GM18499 (cell line): ENCODE measurements at regions not wholly inside any gene's neighbourhood (a gene's known extent, or its start where the extent isn't known, plus 50 kb on each side); places are given as distances from the start of the nearest gene placed in this dataset.
"Not testable (repeated sequence)": the region's sequence is repeated elsewhere in the genome, so short reads cannot be mapped to it uniquely, and the experiment has no call there.

ENCODE experiments used
- ATAC-seq: cut with Tn5 transposase; IDR thresholded peaks from one replicate; pipeline ENCODE4 v1.9.1; 2021; ENCODE audit warnings: moderate number of reproducible peaks; ENCODE audit not compliant: insufficient read depth, unreplicated experiment

DNA sequence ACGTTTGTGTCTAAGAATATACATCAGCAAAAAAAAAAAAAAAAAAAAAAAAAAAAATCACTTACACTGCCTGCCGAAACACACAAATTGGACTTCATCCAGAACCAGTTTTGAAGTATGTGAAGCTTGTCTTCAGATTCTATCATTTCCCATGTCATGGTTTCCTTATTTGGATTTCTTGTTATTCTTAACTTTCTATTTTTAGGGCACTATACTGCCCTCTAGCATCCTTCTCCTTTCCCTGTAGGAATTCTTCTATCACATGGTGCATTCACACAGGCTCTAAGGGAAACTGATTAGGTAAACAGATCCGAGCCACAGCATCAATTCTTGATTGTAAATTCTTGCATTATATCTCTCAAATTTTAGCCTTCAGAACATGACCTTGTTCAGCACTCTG is 1507.5 kb downstream of the OLFM4 start:
- ATAC-seq, result no peak

DNA sequence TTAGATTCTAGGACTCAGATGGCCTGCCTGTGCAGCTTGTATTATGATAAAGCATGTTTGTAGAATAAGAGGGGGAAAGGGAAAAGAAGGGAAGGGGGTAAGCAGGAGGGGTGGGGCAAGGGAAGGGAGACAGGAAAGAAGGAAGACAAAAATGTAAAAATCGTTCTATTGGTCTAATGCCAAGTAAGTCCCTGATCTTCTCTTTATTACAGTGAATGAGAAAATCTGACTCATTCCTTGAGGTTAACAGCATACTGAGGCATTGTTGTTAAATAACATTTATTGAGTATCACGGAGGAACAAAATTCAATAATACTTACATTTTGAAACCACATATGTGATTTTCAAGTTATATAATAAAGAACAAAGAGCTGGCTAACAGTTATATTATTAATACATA is 1534.7 kb downstream of the OLFM4 start:
- no peak for ATAC-seq

DNA sequence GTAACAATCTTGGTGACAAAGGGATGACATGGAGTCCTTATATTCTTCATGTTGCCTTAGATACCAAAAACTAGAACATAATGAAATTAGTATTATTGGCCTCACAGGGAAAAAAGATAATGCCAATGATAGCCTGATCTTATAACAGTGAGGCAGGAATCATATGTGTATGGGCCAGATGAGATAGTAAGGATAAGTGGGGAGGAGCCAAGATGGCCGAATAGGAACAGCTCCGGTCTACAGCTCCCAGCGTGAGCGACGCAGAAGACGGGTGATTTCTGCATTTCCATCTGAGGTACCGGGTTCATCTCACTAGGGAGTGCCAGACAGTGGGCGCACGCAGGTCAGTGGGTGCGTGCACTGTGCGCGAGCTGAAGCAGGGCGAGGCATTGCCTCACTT is 1543.4 kb downstream of the OLFM4 start:
- ATAC-seq, result not testable (repeated sequence)

DNA sequence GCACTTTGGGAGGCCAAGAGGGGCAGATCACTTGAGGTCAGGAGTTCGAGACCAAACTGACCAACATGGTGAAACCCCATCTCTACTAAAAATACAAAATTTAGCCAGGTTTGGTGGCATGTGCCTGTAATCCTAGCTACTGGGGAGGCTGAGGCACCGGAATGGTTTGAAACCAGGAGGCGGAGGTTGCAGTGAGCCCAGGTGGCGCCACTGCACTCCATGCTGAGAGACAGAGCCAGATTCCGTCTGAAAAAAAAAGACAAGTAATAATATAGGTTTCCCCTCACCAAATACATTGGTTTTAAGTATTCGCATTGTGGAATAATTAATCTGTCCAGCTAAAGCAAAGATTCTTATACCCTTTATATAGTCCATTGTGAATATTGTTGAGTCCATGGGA is 1544.6 kb downstream of the OLFM4 start:
- no peak for ATAC-seq

DNA sequence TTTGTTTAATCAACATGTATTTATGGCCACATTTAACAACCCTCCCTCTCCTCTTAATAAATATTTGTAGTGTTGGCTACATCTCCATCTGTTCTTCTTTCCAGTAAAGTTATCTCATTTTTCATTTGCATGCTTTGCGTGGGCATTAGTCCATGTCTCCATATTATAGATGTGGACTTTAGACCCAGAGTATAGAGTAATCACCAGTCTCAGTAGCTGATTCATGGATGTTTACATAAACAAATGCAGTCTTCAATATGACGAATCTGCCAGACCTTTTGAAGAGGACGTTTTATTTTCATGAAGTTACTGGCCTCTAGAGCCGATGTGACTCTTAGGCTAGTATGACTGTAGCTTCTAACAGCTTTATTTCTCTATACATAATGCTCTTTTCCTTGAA is 1546.2 kb downstream of the OLFM4 start:
- ATAC-seq, result no peak

DNA sequence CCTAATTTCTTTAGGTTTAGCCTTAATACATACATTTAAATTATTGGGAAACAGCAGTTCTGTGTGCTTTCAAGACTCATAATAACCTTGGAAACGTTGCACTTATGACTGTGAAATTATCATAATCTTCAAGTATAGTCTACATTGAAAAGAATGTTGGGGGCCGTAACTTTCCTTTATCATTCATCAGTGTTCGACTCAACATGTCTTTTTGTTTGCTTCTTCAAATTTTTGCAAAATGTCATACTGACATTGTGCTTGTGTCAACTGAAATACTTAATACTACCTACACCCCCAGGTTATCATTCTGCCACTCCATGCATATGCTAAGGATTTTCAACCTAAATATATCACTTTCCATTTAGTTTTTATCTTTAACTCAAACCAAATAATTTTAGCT is 1562.9 kb downstream of the OLFM4 start:
- ATAC-seq, result no peak

DNA sequence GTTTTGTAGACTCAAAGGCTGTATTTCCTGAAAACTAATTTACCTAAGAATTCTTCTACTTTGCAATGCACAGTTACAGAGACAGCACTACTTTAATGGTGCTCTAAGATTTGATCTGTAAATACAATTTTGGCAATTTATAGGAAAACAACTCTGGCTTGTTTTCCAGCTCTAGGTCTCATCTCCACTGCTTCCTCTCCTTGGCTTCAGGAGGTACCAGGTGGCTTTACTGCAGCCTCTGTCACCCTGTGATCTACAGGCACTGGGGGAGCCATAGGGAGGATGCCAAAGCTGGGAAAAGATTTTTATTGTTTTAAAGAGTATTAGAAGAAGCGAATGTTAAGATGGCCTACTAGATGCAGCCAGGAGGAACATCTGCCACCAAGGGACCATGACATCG is 1563.6 kb downstream of the OLFM4 start:
- no peak for ATAC-seq

DNA sequence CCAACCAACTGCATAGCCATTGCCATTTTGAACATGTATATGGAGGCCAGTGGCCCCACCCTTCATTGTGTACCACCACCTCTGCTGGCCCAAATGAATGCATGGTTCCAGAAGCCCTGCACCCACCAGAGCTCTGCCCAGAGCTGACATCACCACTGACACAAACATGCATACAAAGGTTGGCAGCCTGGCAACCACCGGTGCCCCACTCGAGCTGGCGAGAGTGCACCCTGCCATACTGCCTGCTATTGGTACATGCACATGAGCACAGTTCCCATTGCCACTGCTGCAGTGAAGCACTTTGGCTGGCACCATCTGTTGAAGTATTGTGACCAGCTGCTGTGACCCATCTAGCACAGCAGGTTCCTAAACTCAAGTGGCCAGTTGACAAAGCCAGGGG is 1564.9 kb downstream of the OLFM4 start:
- ATAC-seq, result no peak

DNA sequence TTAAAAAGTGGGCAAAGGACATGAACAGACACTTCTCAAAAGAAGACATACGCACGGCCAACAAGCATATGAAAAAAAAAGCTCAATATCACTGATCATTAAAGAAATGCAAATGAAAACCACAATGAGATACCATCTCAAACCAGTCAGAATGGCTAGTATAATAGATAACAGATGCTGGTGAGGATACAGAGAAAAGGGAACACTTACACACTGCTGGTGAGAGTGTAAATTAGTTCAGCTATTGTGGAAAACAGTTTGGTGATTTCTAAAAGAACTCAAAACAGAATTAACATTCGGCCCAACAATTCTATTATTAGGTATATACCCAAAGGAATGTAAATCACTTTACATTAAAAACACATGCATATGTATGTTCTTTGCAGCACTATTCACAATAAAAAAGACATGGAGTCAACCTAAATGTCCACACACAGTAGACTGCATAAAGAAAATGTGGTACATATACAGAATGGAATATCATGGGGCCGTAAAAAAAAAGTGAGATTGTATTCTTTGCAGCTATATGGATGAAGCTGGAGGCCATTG is 1569.0 kb downstream of the OLFM4 start:
- no peak for ATAC-seq

DNA sequence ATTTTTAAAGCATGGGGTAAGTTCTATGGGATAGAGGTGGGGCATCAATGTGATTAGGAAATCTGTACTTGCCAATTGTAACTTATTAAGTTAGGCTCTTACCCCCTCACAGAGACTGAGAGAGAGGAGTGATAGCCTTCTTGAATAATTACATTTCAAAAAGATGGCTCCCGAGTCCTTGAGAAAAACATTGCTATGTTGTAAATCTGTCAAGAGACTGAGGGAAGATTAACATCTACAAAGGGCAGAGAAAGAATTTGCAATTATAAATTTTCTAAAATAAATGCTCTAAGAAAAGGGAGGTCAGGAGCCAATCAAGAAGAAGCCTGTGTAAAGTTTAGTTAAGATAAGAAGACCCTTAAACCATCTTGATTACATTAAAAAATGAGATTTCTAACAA is 1570.8 kb downstream of the OLFM4 start:
- ATAC-seq, result no peak

DNA sequence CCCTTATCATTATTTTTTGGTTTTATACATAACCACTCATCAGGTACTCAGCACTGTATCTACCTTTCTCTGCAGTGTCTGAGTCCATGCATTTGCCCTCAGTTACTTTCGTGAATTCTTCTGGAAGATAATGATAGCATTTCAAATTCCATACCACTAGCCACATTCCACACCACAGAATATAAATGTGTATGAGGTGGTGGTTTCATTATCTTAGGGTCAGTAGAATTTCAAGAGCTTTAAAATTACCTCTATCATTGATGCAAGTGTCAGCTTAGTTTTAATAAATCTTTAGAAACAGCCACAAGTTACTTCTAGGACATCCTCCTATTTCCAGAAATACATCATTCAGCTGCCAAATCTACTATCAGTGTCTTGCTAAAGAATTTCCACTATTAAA is 1578.3 kb downstream of the OLFM4 start:
- ATAC-seq, result no peak

DNA sequence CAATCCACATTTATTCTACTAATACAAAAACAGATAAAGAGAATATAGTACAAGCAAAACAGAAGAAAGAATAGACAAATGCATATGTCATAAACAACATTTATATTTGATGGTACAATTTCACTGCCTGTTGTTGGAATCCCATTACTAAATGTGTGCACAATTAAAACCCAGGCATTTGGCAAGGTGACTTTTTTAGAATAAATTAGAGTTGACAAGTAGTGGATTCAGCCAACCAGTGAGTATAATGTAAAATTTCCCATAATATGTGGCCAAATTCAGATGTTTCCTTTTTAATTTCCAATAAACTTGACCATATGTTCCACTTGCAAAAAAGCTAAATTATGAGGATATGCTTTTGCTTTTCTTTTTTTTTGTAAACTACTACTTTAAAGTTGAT is 1578.8 kb downstream of the OLFM4 start:
- ATAC-seq, result no peak

DNA sequence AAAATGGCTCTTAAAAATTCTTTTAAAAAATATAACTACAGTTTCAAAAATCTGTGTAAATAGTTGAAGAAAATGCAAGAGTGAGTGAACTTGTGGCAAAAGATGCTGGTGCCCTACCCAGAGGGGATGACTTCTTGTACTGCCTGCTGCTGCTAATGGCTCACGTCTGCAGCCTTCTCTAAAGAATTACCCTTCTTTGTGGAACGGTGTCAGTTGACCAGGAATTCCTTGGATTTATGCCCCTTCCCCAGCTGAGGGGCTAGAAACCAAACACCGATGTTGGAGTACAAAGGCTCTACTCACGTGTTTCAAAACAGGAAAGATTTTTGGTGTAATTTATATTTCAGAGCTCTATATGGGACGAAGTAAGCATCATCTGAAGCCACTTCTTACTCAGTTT is 1582.8 kb downstream of the OLFM4 start:
- no peak for ATAC-seq

DNA sequence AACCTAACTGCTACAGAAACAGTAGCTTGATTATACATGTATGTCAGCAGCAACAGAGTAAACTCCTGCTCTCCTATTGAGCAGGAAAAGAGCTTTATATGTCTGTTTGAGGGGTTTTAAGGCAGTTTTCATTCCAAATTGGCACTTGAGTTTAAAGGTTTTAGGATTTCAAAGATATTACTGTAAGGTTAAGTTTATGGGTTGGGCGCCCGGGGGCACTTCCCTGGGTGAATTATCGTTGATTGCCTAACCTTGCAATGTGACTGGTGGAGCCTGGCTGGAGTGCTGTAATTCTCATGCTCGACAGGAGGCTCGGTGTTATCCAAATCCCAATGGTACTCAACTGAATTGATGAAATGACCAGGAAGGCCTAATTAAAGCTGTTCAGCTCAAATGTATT is 1586.1 kb downstream of the OLFM4 start:
- no peak for ATAC-seq

DNA sequence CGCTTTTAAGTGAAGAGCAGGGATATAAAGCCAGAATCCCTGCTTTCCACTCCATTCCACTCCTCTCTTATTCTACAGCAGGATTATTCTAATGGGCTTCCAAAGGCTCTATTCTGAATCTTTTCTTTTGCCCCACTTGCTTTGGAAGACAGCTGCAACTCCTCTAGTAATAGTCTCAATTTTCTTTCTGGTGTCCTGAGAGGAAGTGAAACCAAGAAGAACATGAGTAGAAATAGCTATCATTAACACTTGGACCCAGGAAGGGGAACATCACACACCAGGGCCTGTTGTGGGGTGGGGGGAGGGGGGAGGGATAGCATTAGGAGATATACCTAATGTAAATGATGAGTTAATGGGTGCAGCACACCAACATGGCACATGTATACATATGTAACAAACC is 1597.9 kb downstream of the OLFM4 start:
- not testable (repeated sequence) for ATAC-seq

DNA sequence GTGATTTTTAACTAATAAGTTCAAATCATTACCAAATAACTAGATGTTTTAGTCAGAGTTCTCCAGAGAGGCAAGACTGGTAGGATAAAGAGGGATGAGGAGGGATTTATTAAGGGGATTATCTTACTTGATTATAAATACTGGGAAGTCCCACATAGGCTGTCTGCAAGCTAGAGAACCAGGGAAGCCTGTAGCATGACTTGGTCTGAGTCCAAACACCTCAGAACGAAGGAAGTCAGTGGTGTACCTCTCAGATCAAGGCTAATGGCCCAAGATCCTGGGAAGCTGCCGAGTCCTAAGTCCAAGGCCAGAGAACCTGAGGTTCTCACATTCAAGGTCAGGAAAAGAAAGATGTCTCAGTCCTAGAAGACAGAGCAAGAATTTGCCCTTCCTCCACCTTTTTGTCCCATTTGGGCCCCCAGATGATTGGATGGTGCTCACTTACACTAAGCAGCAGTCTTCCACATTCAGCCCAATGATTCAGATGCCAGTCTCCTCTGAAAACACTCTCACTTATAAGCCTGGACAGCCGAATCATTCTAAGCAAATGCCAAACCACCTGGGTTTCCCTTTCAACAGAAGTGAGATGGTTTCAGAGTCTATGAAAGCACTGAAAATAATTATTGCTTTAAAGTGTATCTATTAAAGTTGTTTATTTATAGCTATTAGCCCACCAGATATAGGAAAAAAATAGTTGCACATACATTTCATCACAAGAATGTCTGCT is 1599.2 kb downstream of the OLFM4 start:
- ATAC-seq, result no peak

DNA sequence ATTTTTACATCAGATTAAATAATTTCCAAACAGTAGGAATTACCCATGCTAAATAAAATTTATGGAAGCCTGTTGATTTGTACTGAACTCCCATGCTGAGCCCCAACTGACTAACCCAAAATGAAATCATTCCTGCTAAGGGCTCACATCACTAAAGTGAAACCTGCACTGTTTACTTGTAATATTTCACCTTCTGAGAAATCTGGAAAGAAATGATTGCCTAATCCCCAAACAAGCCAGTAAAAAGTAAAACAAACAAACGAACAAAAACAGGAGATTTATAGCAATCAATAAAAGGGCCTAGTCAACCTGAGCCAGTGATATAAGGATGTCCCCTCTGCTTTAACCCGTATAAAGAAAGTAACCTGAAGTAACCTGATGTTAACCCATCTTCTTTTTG is 1599.8 kb downstream of the OLFM4 start:
- ATAC-seq, result no peak

DNA sequence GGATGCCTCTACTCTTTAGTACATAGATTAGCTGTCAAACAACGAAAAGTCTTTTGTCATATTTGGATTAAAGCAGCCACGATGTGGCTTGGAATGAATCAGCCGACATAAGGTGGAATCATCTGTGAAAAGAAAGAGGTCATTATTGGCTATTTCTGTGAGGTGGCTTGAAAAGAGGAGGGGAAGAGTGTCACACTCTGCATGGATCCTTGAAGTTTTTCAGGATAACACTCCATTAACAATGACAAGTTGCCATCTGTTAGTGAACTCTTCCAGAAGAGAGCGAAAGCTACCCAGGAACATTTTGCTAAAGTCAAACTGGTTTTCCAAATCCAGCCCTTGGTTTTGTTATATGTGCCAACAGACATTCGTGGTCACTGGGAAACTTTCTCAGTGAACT is 1604.8 kb downstream of the OLFM4 start:
- no peak for ATAC-seq

DNA sequence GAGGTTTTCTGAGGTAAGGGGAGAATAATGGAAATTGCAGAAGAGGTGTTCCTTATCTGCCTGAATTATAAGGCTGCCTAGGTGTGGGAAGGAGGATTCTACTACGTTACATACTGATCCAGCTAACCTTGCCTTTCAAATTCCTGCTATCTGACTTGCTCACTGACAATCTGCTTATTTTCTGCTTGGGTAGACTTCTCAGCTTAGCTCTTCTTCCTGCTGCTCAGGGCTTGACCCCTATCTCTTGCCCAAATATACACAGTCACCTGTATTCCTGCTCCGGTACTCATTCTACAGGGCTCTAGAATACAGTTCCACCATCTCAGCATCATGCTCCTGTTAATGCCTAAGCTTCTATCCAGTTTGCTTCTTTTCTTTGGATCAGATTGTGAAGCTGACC is 1607.6 kb downstream of the OLFM4 start:
- no peak for ATAC-seq

DNA sequence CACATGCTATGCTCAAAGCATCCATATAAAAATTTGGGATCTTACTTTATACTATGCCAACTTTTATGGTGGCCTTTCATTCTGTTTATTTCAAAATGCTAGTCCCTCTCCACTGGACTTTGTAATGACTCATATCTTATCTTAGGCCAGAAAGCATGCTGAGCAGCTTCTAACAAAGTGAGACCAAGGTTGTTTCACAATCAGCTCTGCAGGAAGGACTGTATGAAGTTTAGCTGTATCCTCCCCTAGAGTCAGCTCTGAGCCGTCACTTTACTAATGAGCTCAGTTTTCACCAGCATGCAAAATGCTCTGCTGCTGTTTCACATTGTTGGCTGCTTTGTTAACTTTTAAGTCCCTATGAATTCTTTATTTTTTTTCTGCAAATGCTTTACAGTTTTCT is 1608.8 kb downstream of the OLFM4 start:
- no peak for ATAC-seq

DNA sequence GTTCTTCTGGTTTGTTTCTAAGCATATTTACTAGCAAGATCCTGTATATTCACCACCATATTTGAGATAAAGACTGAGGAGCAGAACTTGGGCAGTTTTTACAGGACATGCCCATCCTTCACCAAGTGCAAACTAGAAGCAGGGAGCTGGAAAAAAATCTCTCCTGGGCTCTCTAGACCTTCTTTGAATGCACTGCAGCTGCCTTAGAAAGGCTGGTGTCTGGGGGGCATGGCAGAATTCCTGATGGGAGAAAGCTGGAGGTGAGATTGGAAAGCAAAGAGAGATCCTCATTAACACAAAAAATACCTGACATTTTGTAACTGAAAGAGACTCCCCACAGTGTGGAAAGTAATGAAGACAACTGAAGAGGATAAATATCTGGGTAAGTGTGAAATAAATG is 1612.1 kb downstream of the OLFM4 start:
- ATAC-seq, result no peak

DNA sequence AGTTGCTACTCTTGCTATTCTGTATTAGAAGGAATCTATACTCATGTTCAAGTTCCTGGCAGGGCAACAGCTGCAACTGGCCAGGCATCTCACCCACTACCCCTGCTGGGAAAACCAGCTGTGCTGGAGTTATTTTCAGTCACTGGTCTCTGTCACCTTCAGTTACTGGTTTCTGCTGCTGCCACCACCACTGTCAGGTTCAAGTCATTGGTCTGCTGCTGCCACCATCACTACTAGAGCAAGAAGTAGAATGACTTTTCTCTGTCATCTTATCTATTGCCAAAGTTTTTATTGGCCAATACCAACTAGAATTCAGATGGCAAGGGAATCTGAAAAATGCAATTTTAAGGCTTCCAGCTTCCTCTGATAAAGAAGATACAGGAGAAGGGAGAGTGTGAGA is 1615.2 kb downstream of the OLFM4 start:
- ATAC-seq, result no peak

DNA sequence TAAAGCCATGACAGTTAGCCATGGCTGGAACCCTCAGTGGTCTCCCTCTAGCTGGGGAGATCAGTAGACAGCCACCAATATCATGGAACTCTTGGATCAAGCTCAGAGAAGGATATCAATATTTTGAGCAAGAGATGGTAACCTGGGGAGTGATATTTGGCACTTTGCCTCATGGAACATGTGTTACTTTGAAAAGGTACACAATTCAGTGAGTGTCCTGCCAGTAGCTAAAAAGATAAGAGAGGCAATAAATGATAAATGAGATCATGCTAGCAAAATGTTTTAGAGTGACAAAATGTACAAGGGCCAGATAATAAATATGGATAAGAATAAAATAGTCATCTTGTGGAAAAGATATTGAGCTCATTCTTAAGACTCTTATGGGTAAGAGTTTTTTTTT is 1618.7 kb downstream of the OLFM4 start:
- ATAC-seq, result no peak
